DND-41 (cell line): ENCODE measurements at regions not wholly inside any gene's neighbourhood (a gene's known extent, or its start where the extent isn't known, plus 50 kb on each side); places are given as distances from the start of the nearest gene placed in this dataset.
"Not testable (repeated sequence)": the region's sequence is repeated elsewhere in the genome, so short reads cannot be mapped to it uniquely, and the experiment has no call there.

Source experiments
- ATAC-seq: fragments of 200-7000 bp; cut with Tn5 transposase; 3 replicates; pipeline ENCODE4 v1.9.1; 2021; ENCODE audit warnings: low read depth; ENCODE audit not compliant: insufficient read depth
- DNase-seq: peaks from one replicate; pipeline ENCODE4 v3.0.0-alpha.2; 2020
- H2AFZ ChIP-seq: 2 replicates; pipeline ENCODE4 v1.6.0; 2012; ENCODE audit warnings: low read depth, low read length
- H3K27ac ChIP-seq: 2 replicates; pipeline ENCODE4 v1.5.1; 2012; ENCODE audit warnings: low read length, inconsistent platforms
- H3K27me3 ChIP-seq: fragments of 200-600 bp; sonication (generic); 2 replicates; pipeline ENCODE4 v1.6.0; 2012; ENCODE audit warnings: low read length, mild to moderate bottlenecking, inconsistent platforms; ENCODE audit not compliant: insufficient read depth, poor library complexity
- H3K36me3 ChIP-seq: 2 replicates; pipeline ENCODE4 v1.5.1; 2012; ENCODE audit warnings: low read length, inconsistent platforms; ENCODE audit not compliant: insufficient read depth
- H3K4me1 ChIP-seq: 2 replicates; pipeline ENCODE4 v1.5.1; 2012; ENCODE audit warnings: mild to moderate bottlenecking, low read length; ENCODE audit not compliant: insufficient read depth
- H3K4me2 ChIP-seq: 2 replicates; pipeline ENCODE4 v1.6.0; 2012; ENCODE audit warnings: mild to moderate bottlenecking, moderate library complexity, low read length, inconsistent platforms; ENCODE audit not compliant: insufficient read depth
- H3K4me3 ChIP-seq, 2 experiments: fragments of 200-600 bp in 1 of 2; shearing (Covaris generic) in 1 of 2; 2 replicates each; pipeline ENCODE4 v1.5.1; 2012 to 2016; ENCODE audit warnings: inconsistent platforms in 2 of 2, low read length in 2 of 2, mild to moderate bottlenecking in 2 of 2, low read depth in 1 of 2, moderate library complexity in 1 of 2
- H3K79me2 ChIP-seq: 2 replicates; pipeline ENCODE4 v1.6.0; 2012; ENCODE audit warnings: low read length, inconsistent platforms; ENCODE audit not compliant: insufficient read depth
- H3K9ac ChIP-seq: 2 replicates; pipeline ENCODE4 v1.6.0; 2012; ENCODE audit warnings: low read depth, mild to moderate bottlenecking, inconsistent platforms, low read length, moderate library complexity
- H3K9me3 ChIP-seq: 2 replicates; pipeline ENCODE4 v1.5.1; 2012; ENCODE audit warnings: low read length, moderate library complexity, mild to moderate bottlenecking, inconsistent platforms; ENCODE audit not compliant: insufficient read depth, severe bottlenecking
- H4K20me1 ChIP-seq: 2 replicates; pipeline ENCODE4 v1.6.0; 2012; ENCODE audit warnings: low read length; ENCODE audit not compliant: insufficient read depth
- EZH2 ChIP-seq: IDR thresholded peaks from 3 replicates; pipeline ENCODE4 v1.6.1; 2012; ENCODE audit warnings: borderline replicate concordance, low read depth, mild to moderate bottlenecking, moderate library complexity, low read length, inconsistent platforms; ENCODE audit not compliant: severe bottlenecking
- TF ChIP-seq, protein P1 (sequence below): IDR thresholded peaks from 2 replicates; pipeline ENCODE4 v1.5.1; 2012; ENCODE audit warnings: borderline replicate concordance, low read length, moderate library complexity, mild to moderate bottlenecking; ENCODE audit not compliant: poor library complexity, severe bottlenecking; ENCODE audit errors: extremely low read depth

GRCh38 chr2:212797484-212798205 lies 259.0 kb upstream of the ERBB4 start:
- no peak for ATAC-seq
- DNase-seq: no peak
- Histone ChIP-seq H3K4me3 (no peak overlapping the region), H3K9ac (no peak overlapping the region), H3K27me3 (no peaks in the 10 kb centered on the region), H4K20me1 (no peaks in the 10 kb centered on the region), H3K9me3 (no peaks in the 10 kb centered on the region), H3K36me3 (no peaks in the 10 kb centered on the region), H3K4me2 (no peak overlapping the region), H3K4me1 (no peaks in the 10 kb centered on the region), H2AFZ (no peak overlapping the region), H3K27ac (no peak overlapping the region), H3K79me2 (no peaks in the 10 kb centered on the region)
- TF ChIP-seq EZH2: no peak
- TF ChIP-seq, protein P1, sequence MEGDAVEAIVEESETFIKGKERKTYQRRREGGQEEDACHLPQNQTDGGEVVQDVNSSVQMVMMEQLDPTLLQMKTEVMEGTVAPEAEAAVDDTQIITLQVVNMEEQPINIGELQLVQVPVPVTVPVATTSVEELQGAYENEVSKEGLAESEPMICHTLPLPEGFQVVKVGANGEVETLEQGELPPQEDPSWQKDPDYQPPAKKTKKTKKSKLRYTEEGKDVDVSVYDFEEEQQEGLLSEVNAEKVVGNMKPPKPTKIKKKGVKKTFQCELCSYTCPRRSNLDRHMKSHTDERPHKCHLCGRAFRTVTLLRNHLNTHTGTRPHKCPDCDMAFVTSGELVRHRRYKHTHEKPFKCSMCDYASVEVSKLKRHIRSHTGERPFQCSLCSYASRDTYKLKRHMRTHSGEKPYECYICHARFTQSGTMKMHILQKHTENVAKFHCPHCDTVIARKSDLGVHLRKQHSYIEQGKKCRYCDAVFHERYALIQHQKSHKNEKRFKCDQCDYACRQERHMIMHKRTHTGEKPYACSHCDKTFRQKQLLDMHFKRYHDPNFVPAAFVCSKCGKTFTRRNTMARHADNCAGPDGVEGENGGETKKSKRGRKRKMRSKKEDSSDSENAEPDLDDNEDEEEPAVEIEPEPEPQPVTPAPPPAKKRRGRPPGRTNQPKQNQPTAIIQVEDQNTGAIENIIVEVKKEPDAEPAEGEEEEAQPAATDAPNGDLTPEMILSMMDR: no peak

- H4K20me1 ChIP-seq: no peaks in the 10 kb centered on the region
- no peaks in the 10 kb centered on the region for H3K4me1 ChIP-seq
- H3K36me3 ChIP-seq: no peaks in the 10 kb centered on the region
- DNase-seq (no peak), ATAC-seq (peak; percentile 39; the same call in 1 of the 3 replicates)
- no peak overlapping the region for H3K9ac ChIP-seq
- H3K4me3 ChIP-seq: no peak overlapping the region
- TF ChIP-seq, protein P1: no peak
- TF ChIP-seq EZH2: no peak
- no peak overlapping the region for H3K27ac ChIP-seq
- H2AFZ ChIP-seq: no peak overlapping the region
- no peaks in the 10 kb centered on the region for H3K27me3 ChIP-seq
- H3K9me3 ChIP-seq: no peaks in the 10 kb centered on the region
- no peak overlapping the region for H3K4me2 ChIP-seq
- H3K79me2 ChIP-seq: no peaks in the 10 kb centered on the region
These were observed 255.9 kb upstream of the ERBB4 start for GRCh38 chr2:212794471-212794870.

DNA sequence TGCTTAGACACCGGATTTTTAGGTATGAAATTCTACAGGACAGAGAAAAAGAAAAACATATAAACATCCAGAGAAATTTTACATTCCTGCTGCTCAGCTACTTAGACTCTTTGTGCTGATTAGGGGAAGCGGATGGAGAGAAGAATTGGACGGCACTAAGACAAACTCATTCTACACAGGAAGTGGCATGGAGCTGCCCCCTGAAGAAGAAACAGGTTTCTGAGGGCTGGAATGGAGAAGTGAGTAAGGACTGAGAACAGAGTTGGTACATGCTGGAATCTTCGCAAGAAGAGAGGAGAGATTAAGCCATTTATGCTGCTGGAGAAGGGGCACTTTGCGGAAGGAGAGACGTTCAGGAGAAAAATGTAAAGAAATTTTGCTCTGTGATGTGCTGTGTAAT lies 253.0 kb upstream of the ERBB4 start:
- Histone ChIP-seq H2AFZ (no peak overlapping the region; the same call in 1 of the 2 replicates), H3K36me3 (no peaks in the 10 kb centered on the region), H3K4me2 (no peak overlapping the region), H3K79me2 (no peaks in the 10 kb centered on the region), H4K20me1 (no peaks in the 10 kb centered on the region), H3K9me3 (no peaks in the 10 kb centered on the region), H3K27ac (no peak overlapping the region), H3K9ac (no peak overlapping the region), H3K4me3 (no peak overlapping the region), H3K4me1 (no peaks in the 10 kb centered on the region), H3K27me3 (no peaks in the 10 kb centered on the region)
- ATAC-seq (no peak), DNase-seq (no peak)
- TF ChIP-seq, protein P1: no peak
- TF ChIP-seq EZH2: no peak

DNA sequence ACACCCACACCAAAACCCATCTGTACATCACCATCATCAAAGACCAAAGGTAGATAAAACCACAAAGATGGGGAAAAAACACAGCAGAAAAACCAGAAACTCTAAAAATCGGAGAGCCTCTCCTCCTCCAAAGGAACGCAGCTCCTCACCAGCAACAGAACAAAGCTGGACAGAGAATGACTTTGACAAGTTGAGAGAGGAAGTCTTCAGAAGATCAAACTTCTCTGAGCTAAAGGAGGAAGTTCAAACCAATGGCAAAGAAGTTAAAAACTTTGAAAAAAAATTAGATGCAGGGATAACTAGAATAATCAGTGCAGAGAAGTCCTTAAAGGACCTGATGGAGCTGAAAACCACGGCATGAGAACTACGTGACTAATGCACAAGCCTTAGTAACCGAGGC lies 247.5 kb upstream of the ERBB4 start:
- H3K4me3 ChIP-seq, DNase-seq, H3K36me3 ChIP-seq, H4K20me1 ChIP-seq, H3K4me1 ChIP-seq, H2AFZ ChIP-seq, H3K27ac ChIP-seq, H3K9ac ChIP-seq, H3K27me3 ChIP-seq, H3K79me2 ChIP-seq, H3K4me2 ChIP-seq, ATAC-seq: not testable (repeated sequence)
- peaks cover 18% of the 10 kb centered on the region for H3K9me3 ChIP-seq
